SK-N-SH (cell line): ENCODE measurements at regions not wholly inside any gene's neighbourhood (a gene's known extent, or its start where the extent isn't known, plus 50 kb on each side); places are given as distances from the start of the nearest gene placed in this dataset.

Experiments used
- CTCF ChIA-PET: fragments of 300-600, 350-600 bp; formaldehyde crosslinking; extraction: SDS; loops from one replicate; lab custom pipeline; 2021; lab: Yijun Ruan, JAX
- POLR2A ChIA-PET: fragments of 350-600 bp; sonication (Branson Sonifier 250); formaldehyde crosslinking; extraction: SDS; loops from one replicate; lab custom pipeline; 2020; ENCODE audit warnings: antibody characterized with exemption, inconsistent platforms; lab: Yijun Ruan, JAX
- DNase-seq: peaks from one replicate; pipeline ENCODE4 v3.0.0; 2012
- H2AFZ ChIP-seq: fragments of 200-600 bp; sonication (generic); 2 replicates; pipeline ENCODE4 v1.8.1; 2016; ENCODE audit warnings: antibody characterized with exemption, mild to moderate bottlenecking, low read depth
- H3F3A ChIP-seq: fragments of 200-600 bp; sonication (generic); replicated peaks from 2 replicates; pipeline ENCODE3; 2016; ENCODE audit warnings: antibody characterized with exemption, mild to moderate bottlenecking; ENCODE audit not compliant: insufficient read depth
- H3K27ac ChIP-seq, 2 experiments: fragments of 200-500 bp in 1 of 2; fragments of 200-600 bp in 1 of 2; sonication (Bioruptor generic) in 1 of 2; sonication (generic), shearing (Covaris generic) in 1 of 2; 2 replicates each; pipeline versions ENCODE4 v1.5.1 to v1.6.1; 2014 to 2016; ENCODE audit warnings: low read depth in 2 of 2, inconsistent platforms in 1 of 2, low read length in 1 of 2, mild to moderate bottlenecking in 1 of 2, mixed read lengths in 1 of 2
- H3K27me3 ChIP-seq: fragments of 200-600 bp; sonication (generic), shearing (Covaris generic); 2 replicates; pipeline ENCODE4 v1.6.1; 2016; ENCODE audit warnings: mixed run types; ENCODE audit not compliant: insufficient read depth
- H3K36me3 ChIP-seq, 2 experiments: fragments of 200-500 bp in 1 of 2; fragments of 200-600 bp in 1 of 2; sonication (Bioruptor generic) in 1 of 2; sonication (generic) in 1 of 2; replicated peaks in 1 of 2; 2 replicates each; pipeline versions ENCODE3 to v1.5.1; 2014 to 2016; ENCODE audit warnings: low read length in 1 of 2, mild to moderate bottlenecking in 1 of 2; ENCODE audit not compliant: insufficient read depth in 2 of 2, control insufficient read depth in 1 of 2
- H3K4me1 ChIP-seq, 2 experiments: fragments of 200-500 bp in 1 of 2; fragments of 200-600 bp in 1 of 2; sonication (Bioruptor generic) in 1 of 2; sonication (generic), shearing (Covaris generic) in 1 of 2; 2 replicates each; pipeline versions ENCODE4 v1.5.1 to v1.6.1; 2014 to 2016; ENCODE audit warnings: low read depth in 1 of 2, low read length in 1 of 2, mixed run types in 1 of 2; ENCODE audit not compliant: insufficient read depth in 2 of 2, control insufficient read depth in 1 of 2
- H3K4me2 ChIP-seq: fragments of 200-600 bp; sonication (generic), shearing (Covaris generic); 2 replicates; pipeline ENCODE4 v1.6.1; 2017; ENCODE audit warnings: mixed run types
- H3K4me3 ChIP-seq, 2 experiments: fragments of 200-500 bp in 1 of 2; fragments of 200-600 bp in 1 of 2; sonication (Bioruptor generic) in 1 of 2; sonication (generic), shearing (Covaris generic) in 1 of 2; 2 replicates each; pipeline versions ENCODE4 v1.5.1 to v1.8.1; 2014 to 2016; ENCODE audit warnings: low read depth in 2 of 2, inconsistent platforms in 1 of 2, low read length in 1 of 2, mild to moderate bottlenecking in 1 of 2, mixed read lengths in 1 of 2, moderate library complexity in 1 of 2
- H3K79me2 ChIP-seq: fragments of 200-600 bp; sonication (generic); 2 replicates; pipeline ENCODE4 v1.8.1; 2017; ENCODE audit warnings: mild to moderate bottlenecking; ENCODE audit not compliant: insufficient read depth
- H3K9ac ChIP-seq: fragments of 200-600 bp; sonication (generic); 2 replicates; pipeline ENCODE4 v1.6.1; 2017; ENCODE audit warnings: mixed run types
- H3K9me2 ChIP-seq: fragments of 200-600 bp; sonication (generic); 2 replicates; pipeline ENCODE4 v1.6.1; 2017; ENCODE audit warnings: mixed run types
- H3K9me3 ChIP-seq: fragments of 200-600 bp; sonication (generic); 2 replicates; pipeline ENCODE4 v1.6.1; 2017; ENCODE audit warnings: mixed run types, mild to moderate bottlenecking, moderate library complexity
- H4K20me1 ChIP-seq: fragments of 200-600 bp; sonication (generic); 2 replicates; pipeline ENCODE4 v1.6.1; 2017; ENCODE audit warnings: mild to moderate bottlenecking, mixed run types; ENCODE audit not compliant: insufficient read depth
- CHD2 ChIP-seq: fragments of 150-350 bp; IDR thresholded peaks from 2 replicates; pipeline ENCODE4 v1.6.1; 2018; ENCODE audit warnings: low read length; ENCODE audit not compliant: partially characterized antibody
- EP300 ChIP-seq, 2 experiments: IDR thresholded peaks; 2 replicates each; pipeline versions ENCODE4 v1.4.0 to v1.6.1; 2012; ENCODE audit warnings: borderline replicate concordance in 1 of 2, low read depth in 1 of 2, low read length in 1 of 2
- GABPA ChIP-seq: IDR thresholded peaks from 2 replicates; pipeline ENCODE4 v1.4.0; 2012; ENCODE audit warnings: low read depth, mild to moderate bottlenecking
- IRF3 ChIP-seq: fragments of 150-350 bp; IDR thresholded peaks from 2 replicates; pipeline ENCODE4 v1.6.1; 2016; ENCODE audit warnings: mild to moderate bottlenecking, low read depth, low read length
- JUND ChIP-seq: IDR thresholded peaks from 2 replicates; pipeline ENCODE4 v1.4.0; 2012
- MEF2A ChIP-seq: IDR thresholded peaks from 2 replicates; pipeline ENCODE4 v1.4.0; 2012; ENCODE audit warnings: low read depth, borderline replicate concordance
- MXI1 ChIP-seq: IDR thresholded peaks from 2 replicates; pipeline ENCODE4 v1.6.1; 2012; ENCODE audit warnings: mild to moderate bottlenecking, low read depth, low read length, improper control_type of control experiment
- NRF1 ChIP-seq: IDR thresholded peaks from 2 replicates; pipeline ENCODE4 v1.6.1; 2012; ENCODE audit warnings: low read depth, mild to moderate bottlenecking, low read length
- POLR2AphosphoS5 ChIP-seq: IDR thresholded peaks from 2 replicates; pipeline ENCODE4 v1.6.1; 2012; ENCODE audit warnings: low read depth, low read length
- RCOR1 ChIP-seq: fragments of 150-350 bp; IDR thresholded peaks from 2 replicates; pipeline ENCODE4 v1.6.1; 2017; ENCODE audit warnings: antibody characterized with exemption, low read length
- RXRA ChIP-seq: IDR thresholded peaks from 2 replicates; pipeline ENCODE4 v1.4.0; 2012; ENCODE audit warnings: low read depth, mild to moderate bottlenecking, borderline replicate concordance
- SMC3 ChIP-seq: IDR thresholded peaks from 2 replicates; pipeline ENCODE4 v1.6.1; 2012; ENCODE audit warnings: low read depth, low read length, improper control_type of control experiment
- TAF1 ChIP-seq: IDR thresholded peaks from 2 replicates; pipeline ENCODE4 v1.6.1; 2012; ENCODE audit warnings: low read depth, mild to moderate bottlenecking, low read length, moderate library complexity, borderline replicate concordance
- TCF12 ChIP-seq: IDR thresholded peaks from 2 replicates; pipeline ENCODE4 v1.4.0; 2012
- YY1 ChIP-seq: IDR thresholded peaks from 2 replicates; pipeline ENCODE4 v1.4.0; 2012; ENCODE audit warnings: low read depth, mild to moderate bottlenecking
- WGBS: methylation state at CpG from one replicate; pipeline ENCODE4 v1.1.6; 2017; ENCODE audit warnings: low lambda C conversion rate; 5-methylcytosine and 5-hydroxymethylcytosine counted together
- TF ChIP-seq, protein P1 (sequence below): IDR thresholded peaks from 2 replicates; pipeline ENCODE4 v1.4.0; 2012; ENCODE audit warnings: low read depth
- TF ChIP-seq, protein P2 (sequence below): IDR thresholded peaks from 2 replicates; pipeline ENCODE4; 2012
- TF ChIP-seq, protein P3 (sequence below): fragments of 200-600 bp; sonication (generic); IDR thresholded peaks from 2 replicates; pipeline ENCODE4 v1.6.1; 2017; ENCODE audit warnings: antibody characterized with exemption, mild to moderate bottlenecking, moderate library complexity
- TF ChIP-seq, protein P4 (sequence below): IDR thresholded peaks from 2 replicates; pipeline ENCODE4 v1.4.0; 2012; ENCODE audit warnings: low read depth, borderline replicate concordance

DNA sequence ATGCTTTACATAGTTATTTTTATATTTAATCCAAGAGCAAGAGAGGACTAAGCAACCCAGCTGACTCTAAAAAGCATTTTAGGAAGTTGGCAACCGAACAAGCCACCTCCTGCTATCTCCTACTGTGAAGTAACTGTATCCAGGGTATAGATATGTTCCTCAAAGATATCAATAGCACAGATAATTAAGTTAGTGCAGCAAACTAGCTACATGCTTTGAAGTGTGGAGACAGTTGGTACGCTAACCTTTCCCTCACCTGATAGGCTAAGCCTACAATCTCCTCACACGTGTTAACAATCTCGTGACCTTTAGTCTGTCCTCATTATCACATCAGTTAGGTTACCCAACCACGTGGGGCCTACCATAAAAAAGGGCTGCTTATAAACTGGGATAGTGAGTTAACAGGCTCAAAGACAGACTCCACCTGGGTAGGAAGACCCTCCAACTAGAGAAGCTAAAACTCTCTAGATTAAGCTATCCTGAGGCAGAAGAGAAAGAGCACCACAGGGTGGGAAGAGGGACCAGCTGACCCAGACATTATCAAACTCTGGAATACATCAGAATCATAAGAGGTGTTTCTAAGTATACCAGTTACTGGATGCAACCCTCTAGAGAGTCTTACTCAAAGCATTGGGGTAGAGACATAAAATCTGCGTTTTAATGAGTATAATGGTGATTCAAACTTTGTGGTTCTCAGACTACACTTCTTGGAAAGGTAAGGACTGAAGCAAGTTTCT lies 340.1 kb upstream of the ESRRG start:
- POLR2A ChIA-PET: no interaction called here
- Histone ChIP-seq H3K4me1 (no peaks in the 10 kb centered on the region), H4K20me1 (no peaks in the 10 kb centered on the region), H3K4me3 (no peak overlapping the region), H3K9me2 (no peaks in the 10 kb centered on the region), H2AFZ (no peak overlapping the region), H3K36me3 (no peaks in the 10 kb centered on the region), H3K4me2 (no peak overlapping the region), H3K9ac (no peak overlapping the region), H3F3A (no peaks in the 10 kb centered on the region), H3K9me3 (no peaks in the 10 kb centered on the region), H3K79me2 (no peaks in the 10 kb centered on the region), H3K27ac (no peak overlapping the region), H3K27me3 (no peaks in the 10 kb centered on the region)
- CTCF ChIA-PET: interaction anchor here (0.8 kb wide), 1 partner anchor 16 kb away, joined by 3 read pairs; no protein-coding TSS in a partner anchor
- DNase-seq: no peak
- WGBS: 43% methylated on average over 6 of the region's 6 CpGs
- TF ChIP-seq RCOR1: no peak
- no peak for TF ChIP-seq RXRA
- no peak for TF ChIP-seq TAF1
- no peak for TF ChIP-seq TCF12
- no peak for TF ChIP-seq CHD2
- TF ChIP-seq MEF2A: no peak
- no peak for TF ChIP-seq MXI1
- TF ChIP-seq GABPA: no peak
- TF ChIP-seq, protein P1, sequence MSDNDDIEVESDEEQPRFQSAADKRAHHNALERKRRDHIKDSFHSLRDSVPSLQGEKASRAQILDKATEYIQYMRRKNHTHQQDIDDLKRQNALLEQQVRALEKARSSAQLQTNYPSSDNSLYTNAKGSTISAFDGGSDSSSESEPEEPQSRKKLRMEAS: no peak
- TF ChIP-seq, protein P2, sequence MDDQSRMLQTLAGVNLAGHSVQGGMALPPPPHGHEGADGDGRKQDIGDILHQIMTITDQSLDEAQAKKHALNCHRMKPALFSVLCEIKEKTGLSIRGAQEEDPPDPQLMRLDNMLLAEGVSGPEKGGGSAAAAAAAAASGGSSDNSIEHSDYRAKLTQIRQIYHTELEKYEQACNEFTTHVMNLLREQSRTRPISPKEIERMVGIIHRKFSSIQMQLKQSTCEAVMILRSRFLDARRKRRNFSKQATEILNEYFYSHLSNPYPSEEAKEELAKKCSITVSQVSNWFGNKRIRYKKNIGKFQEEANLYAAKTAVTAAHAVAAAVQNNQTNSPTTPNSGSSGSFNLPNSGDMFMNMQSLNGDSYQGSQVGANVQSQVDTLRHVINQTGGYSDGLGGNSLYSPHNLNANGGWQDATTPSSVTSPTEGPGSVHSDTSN: no peak
- TF ChIP-seq SMC3: no peak
- TF ChIP-seq YY1: no peak
- no peak for TF ChIP-seq EP300 (IDR thresholded peaks at IDR 0.05; ENCODE audit: borderline replicate concordance in 1 of 2, low read depth in 1 of 2, low read length in 1 of 2)
- TF ChIP-seq, protein P3, sequence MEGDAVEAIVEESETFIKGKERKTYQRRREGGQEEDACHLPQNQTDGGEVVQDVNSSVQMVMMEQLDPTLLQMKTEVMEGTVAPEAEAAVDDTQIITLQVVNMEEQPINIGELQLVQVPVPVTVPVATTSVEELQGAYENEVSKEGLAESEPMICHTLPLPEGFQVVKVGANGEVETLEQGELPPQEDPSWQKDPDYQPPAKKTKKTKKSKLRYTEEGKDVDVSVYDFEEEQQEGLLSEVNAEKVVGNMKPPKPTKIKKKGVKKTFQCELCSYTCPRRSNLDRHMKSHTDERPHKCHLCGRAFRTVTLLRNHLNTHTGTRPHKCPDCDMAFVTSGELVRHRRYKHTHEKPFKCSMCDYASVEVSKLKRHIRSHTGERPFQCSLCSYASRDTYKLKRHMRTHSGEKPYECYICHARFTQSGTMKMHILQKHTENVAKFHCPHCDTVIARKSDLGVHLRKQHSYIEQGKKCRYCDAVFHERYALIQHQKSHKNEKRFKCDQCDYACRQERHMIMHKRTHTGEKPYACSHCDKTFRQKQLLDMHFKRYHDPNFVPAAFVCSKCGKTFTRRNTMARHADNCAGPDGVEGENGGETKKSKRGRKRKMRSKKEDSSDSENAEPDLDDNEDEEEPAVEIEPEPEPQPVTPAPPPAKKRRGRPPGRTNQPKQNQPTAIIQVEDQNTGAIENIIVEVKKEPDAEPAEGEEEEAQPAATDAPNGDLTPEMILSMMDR: no peak

GRCh38 chr1:217062586-217062985 lies 339.4 kb upstream of the ESRRG start:
- Histone ChIP-seq H3K79me2 (no peaks in the 10 kb centered on the region), H3K4me3 (no peak overlapping the region), H3K9me2 (no peaks in the 10 kb centered on the region), H3K27me3 (no peaks in the 10 kb centered on the region), H3F3A (no peaks in the 10 kb centered on the region), H3K4me2 (no peak overlapping the region), H3K4me1 (no peaks in the 10 kb centered on the region), H3K27ac (no peak overlapping the region), H3K9ac (no peak overlapping the region), H3K9me3 (no peaks in the 10 kb centered on the region), H4K20me1 (no peaks in the 10 kb centered on the region), H2AFZ (no peak overlapping the region), H3K36me3 (no peaks in the 10 kb centered on the region)
- DNase-seq: no peak
- 57% methylated on average over 3 of the region's 3 CpGs for WGBS
- ChIA-PET POLR2A (no interaction called here), CTCF (interaction anchor here (0.8 kb wide), 1 partner anchor 17 kb away, joined by 3 read pairs; no protein-coding TSS in a partner anchor)
- TF ChIP-seq JUND: no peak
- TF ChIP-seq RCOR1: no peak
- TF ChIP-seq, protein P4, sequence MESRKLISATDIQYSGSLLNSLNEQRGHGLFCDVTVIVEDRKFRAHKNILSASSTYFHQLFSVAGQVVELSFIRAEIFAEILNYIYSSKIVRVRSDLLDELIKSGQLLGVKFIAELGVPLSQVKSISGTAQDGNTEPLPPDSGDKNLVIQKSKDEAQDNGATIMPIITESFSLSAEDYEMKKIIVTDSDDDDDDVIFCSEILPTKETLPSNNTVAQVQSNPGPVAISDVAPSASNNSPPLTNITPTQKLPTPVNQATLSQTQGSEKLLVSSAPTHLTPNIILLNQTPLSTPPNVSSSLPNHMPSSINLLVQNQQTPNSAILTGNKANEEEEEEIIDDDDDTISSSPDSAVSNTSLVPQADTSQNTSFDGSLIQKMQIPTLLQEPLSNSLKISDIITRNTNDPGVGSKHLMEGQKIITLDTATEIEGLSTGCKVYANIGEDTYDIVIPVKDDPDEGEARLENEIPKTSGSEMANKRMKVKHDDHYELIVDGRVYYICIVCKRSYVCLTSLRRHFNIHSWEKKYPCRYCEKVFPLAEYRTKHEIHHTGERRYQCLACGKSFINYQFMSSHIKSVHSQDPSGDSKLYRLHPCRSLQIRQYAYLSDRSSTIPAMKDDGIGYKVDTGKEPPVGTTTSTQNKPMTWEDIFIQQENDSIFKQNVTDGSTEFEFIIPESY: no peak
- TF ChIP-seq EP300 (IDR thresholded peaks at IDR 0.05; ENCODE audit: borderline replicate concordance in 1 of 2, low read depth in 1 of 2, low read length in 1 of 2): no peak
- TF ChIP-seq IRF3: no peak
- TF ChIP-seq, protein P3: no peak
- no peak for TF ChIP-seq TCF12
- no peak for TF ChIP-seq CHD2
- no peak for TF ChIP-seq MEF2A
- TF ChIP-seq NRF1: no peak
- TF ChIP-seq TAF1: no peak
- TF ChIP-seq POLR2AphosphoS5: no peak
